ENCODE measurements at regions not wholly inside any gene's neighbourhood (a gene's known extent, or its start where the extent isn't known, plus 50 kb on each side); places are given as distances from the start of the nearest gene placed in this dataset.

DNA sequence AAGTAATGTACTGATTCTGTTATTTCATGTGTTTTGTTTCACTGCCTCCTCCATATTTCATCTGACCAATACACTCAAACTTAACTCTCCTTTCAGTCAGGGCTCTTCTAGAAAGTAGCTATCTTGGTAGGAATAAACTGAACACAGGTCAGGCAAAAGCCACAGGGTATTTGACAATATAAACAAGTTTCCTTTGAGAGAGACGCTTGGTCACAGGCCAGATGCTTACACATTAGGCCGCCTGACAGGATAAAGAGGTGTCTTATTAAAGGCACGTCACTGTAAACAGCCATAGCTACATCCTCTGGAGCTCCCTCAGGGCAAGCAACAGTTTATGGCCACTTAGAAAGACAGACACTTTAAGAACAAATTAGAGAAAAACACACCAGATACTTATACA is 607.5 kb downstream of the SLC6A15 start:
- WGBS (ENCODE audit: insufficient coverage, low coverage, low lambda C conversion rate, missing lambda C conversion rate): 34% methylated on average over 3 of the region's 3 CpGs
- DNase-seq (no peak), ATAC-seq (no peak)
- Histone ChIP-seq H3K4me3 (no peak overlapping the region), H3K27ac (no peak overlapping the region), H3K9me3 (no peaks in the 10 kb centered on the region), H3K27me3 (no peaks in the 10 kb centered on the region), H3K4me1 (no peaks in the 10 kb centered on the region), H3K36me3 (no peaks in the 10 kb centered on the region)
- intact Hi-C loops (cut with DNase I): no loop called here
- TF ChIP-seq, protein P1, sequence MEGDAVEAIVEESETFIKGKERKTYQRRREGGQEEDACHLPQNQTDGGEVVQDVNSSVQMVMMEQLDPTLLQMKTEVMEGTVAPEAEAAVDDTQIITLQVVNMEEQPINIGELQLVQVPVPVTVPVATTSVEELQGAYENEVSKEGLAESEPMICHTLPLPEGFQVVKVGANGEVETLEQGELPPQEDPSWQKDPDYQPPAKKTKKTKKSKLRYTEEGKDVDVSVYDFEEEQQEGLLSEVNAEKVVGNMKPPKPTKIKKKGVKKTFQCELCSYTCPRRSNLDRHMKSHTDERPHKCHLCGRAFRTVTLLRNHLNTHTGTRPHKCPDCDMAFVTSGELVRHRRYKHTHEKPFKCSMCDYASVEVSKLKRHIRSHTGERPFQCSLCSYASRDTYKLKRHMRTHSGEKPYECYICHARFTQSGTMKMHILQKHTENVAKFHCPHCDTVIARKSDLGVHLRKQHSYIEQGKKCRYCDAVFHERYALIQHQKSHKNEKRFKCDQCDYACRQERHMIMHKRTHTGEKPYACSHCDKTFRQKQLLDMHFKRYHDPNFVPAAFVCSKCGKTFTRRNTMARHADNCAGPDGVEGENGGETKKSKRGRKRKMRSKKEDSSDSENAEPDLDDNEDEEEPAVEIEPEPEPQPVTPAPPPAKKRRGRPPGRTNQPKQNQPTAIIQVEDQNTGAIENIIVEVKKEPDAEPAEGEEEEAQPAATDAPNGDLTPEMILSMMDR (IDR thresholded peaks at IDR 0.05): no peak
- no peak for TF ChIP-seq POLR2A (IDR thresholded peaks at IDR 0.05)

DNA sequence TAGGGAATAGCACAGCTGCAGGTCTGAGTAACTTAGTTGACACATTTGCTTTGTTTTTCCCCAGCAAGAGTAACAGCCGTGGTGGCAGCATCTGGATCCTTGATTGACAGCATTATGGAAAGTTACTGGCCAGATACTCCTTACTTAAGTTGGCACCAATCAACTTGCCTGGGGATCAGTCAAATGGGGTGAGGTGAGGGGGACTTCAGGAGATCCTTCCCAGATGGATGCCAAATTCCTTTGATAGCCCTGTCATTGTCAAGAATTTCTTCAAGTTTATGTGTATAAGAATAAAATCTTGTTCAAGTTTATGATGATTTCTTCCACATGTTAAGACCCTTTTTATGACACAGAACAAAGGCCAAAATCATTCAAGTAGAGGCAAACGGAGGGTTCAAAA is 618.4 kb downstream of the SLC6A15 start:
- DNase-seq (no peak), ATAC-seq (no peak)
- WGBS (ENCODE audit: insufficient coverage, low coverage, low lambda C conversion rate, missing lambda C conversion rate): 23% methylated on average over 2 of the region's 2 CpGs

DNA sequence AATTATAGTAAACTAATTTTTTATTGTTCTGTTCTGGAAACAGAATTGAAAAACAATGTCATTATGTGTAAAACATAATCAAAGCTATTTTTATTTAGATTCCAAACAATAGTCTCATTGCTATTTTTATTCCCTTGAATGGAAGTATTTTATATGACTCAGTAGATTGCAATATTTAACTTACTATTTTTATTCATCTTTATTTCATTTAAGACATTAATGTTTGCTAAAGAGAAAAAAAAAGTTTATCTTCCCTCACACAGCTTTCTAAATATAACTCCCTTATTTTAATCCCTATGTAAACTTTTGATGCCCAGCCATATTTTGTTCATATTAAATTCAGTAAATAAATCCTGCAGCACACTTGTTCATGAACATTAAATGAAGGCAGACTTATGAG is 622.4 kb downstream of the SLC6A15 start:
- intact Hi-C loops (cut with DNase I): no loop called here
- no peaks in the 10 kb centered on the region for H3K27me3 ChIP-seq
- H3K4me3 ChIP-seq: no peak overlapping the region
- DNase-seq (no peak), ATAC-seq (no peak)
- H3K36me3 ChIP-seq: no peaks in the 10 kb centered on the region
- no peak for TF ChIP-seq POLR2A (IDR thresholded peaks at IDR 0.05)
- TF ChIP-seq, protein P1 (IDR thresholded peaks at IDR 0.05): no peak
- no peaks in the 10 kb centered on the region for H3K4me1 ChIP-seq
- no peaks in the 10 kb centered on the region for H3K9me3 ChIP-seq
- no peak overlapping the region for H3K27ac ChIP-seq

More for the DNA sequence above, 618.4 kb downstream of the SLC6A15 start:
- Histone ChIP-seq H3K27ac (no peak overlapping the region), H3K27me3 (no peaks in the 10 kb centered on the region), H3K9me3 (no peaks in the 10 kb centered on the region), H3K4me1 (no peaks in the 10 kb centered on the region), H3K4me3 (no peak overlapping the region), H3K36me3 (no peaks in the 10 kb centered on the region)
- intact Hi-C loops (cut with DNase I): no loop called here
- no peak for TF ChIP-seq POLR2A (IDR thresholded peaks at IDR 0.05)

DNA sequence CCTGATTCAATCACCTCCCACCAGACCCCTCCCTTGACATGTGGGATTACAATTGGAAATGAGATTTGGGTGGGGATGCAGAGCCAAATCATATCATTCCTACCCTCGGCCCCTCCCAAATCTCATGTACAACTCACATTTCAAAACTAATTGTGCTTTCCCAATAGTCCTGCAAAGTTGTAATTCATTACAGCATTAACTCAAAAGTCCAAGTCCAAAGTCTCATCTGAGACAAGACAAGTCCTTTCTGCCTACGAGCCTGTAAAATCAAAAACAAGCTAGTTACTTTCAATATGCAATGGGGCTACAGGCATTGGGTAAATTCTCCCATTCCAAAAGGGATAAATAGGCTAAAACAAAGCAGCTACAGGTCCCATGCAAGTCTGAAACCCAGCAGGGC is 634.6 kb downstream of the SLC6A15 start:
- no peaks in the 10 kb centered on the region for H3K36me3 ChIP-seq
- WGBS (ENCODE audit: insufficient coverage, low coverage, low lambda C conversion rate, missing lambda C conversion rate): 31% methylated on average over 2 of the region's 2 CpGs
- H3K27me3 ChIP-seq: no peaks in the 10 kb centered on the region
- H3K4me3 ChIP-seq: no peak overlapping the region
- no peak for TF ChIP-seq POLR2A (IDR thresholded peaks at IDR 0.05)
- TF ChIP-seq, protein P1 (IDR thresholded peaks at IDR 0.05): no peak
- no peak for ATAC-seq
- H3K9me3 ChIP-seq: no peaks in the 10 kb centered on the region
- no peak overlapping the region for H3K27ac ChIP-seq
- H3K4me1 ChIP-seq: no peaks in the 10 kb centered on the region
- no peak for DNase-seq
- intact Hi-C loops (cut with DNase I): no loop called here

DNA sequence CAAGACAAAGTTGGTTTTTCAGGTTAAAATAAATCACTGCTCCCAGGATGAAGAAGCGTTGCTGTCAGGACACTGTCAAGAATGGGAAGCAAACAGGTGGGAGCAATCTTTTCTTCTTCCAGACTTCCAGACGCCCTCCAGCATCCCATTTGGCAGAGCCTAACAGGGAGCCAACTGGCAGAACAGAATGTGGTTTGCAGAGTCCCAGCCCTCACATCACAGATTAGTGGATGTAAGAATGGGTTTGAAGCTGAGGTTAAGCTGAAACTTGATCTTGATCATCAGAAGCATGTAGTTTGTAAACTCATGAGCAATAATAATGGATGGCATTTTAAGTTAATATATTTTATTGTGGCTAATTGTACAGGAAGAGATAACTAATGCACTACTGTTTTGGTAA is 636.4 kb downstream of the SLC6A15 start:
- Histone ChIP-seq H3K4me1 (no peaks in the 10 kb centered on the region), H3K27ac (no peak overlapping the region)
- WGBS (ENCODE audit: insufficient coverage, low coverage, low lambda C conversion rate, missing lambda C conversion rate): 28% methylated on average over 2 of the region's 2 CpGs

DNA sequence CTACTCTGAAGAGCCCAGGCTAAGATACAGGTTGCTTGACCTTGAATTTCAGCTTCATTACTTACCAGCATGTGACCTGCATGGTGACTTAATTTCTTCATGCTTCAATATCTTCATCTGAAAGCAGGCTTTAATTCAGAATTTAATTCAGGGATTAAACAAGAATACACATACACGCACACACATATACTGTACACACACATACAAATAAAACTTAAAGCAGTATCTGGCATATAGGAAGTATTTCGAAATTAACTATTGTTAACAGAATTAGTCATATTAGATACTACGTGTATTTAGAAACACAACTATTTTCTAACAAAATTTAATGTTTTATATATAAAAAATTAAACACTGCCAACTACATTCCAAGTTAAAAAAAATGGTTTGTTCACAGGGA is 640.3 kb downstream of the SLC6A15 start:
- Histone ChIP-seq H3K4me1 (no peaks in the 10 kb centered on the region), H3K4me3 (no peak overlapping the region), H3K27ac (no peak overlapping the region), H3K36me3 (no peaks in the 10 kb centered on the region), H3K27me3 (no peaks in the 10 kb centered on the region), H3K9me3 (no peaks in the 10 kb centered on the region)
- 48% methylated on average over 3 of the region's 3 CpGs for WGBS (ENCODE audit: insufficient coverage, low coverage, low lambda C conversion rate, missing lambda C conversion rate)
- intact Hi-C loops (cut with DNase I): no loop called here
- ATAC-seq (no peak), DNase-seq (no peak)
- TF ChIP-seq, protein P1 (IDR thresholded peaks at IDR 0.05): no peak
- no peak for TF ChIP-seq POLR2A (IDR thresholded peaks at IDR 0.05)

More for the DNA sequence above, 636.4 kb downstream of the SLC6A15 start:
- Histone ChIP-seq H3K9me3 (no peaks in the 10 kb centered on the region), H3K36me3 (no peaks in the 10 kb centered on the region), H3K4me3 (no peak overlapping the region), H3K27me3 (no peaks in the 10 kb centered on the region)
- no peak for TF ChIP-seq POLR2A (IDR thresholded peaks at IDR 0.05)
- no peak for ATAC-seq
- intact Hi-C loops (cut with DNase I): no loop called here
- no peak for DNase-seq

Data from right lobe of liver (tissue), 6 donors.